NAMALWA (cell line): ENCODE measurements at regions not wholly inside any gene's neighbourhood (a gene's known extent, or its start where the extent isn't known, plus 50 kb on each side); places are given as distances from the start of the nearest gene placed in this dataset.

Experiments
- DNase-seq: peaks from one replicate; pipeline ENCODE4 v3.0.0-alpha.2; 2015; ENCODE audit warnings: low spot score

GRCh38 chr9:17018540-17019196 lies 116.2 kb upstream of the CNTLN start:
- no peak for DNase-seq

- DNase-seq: no peak
These were observed 116.8 kb upstream of the CNTLN start for GRCh38 chr9:17017931-17018491.

GRCh38 chr9:17013891-17014290 lies 120.9 kb upstream of the CNTLN start:
- DNase-seq: no peak

- no peak for DNase-seq
These were observed 121.8 kb upstream of the CNTLN start for GRCh38 chr9:17013010-17013409.

GRCh38 chr9:17011880-17012279 lies 123.0 kb upstream of the CNTLN start:
- no peak for DNase-seq

GRCh38 chr9:17009071-17009470 lies 125.8 kb upstream of the CNTLN start:
- no peak for DNase-seq

GRCh38 chr9:17005056-17005823 lies 129.6 kb upstream of the CNTLN start:
- no peak for DNase-seq

- DNase-seq: no peak
These were observed 130.3 kb upstream of the CNTLN start for GRCh38 chr9:17004500-17004899.

GRCh38 chr9:17003576-17004240 lies 131.1 kb upstream of the CNTLN start:
- no peak for DNase-seq

GRCh38 chr9:16996901-16997491 lies 126.5 kb upstream of the BNC2 start:
- DNase-seq: no peak

- no peak for DNase-seq
These were observed 121.7 kb upstream of the BNC2 start for GRCh38 chr9:16992138-16992537.

GRCh38 chr9:16987026-16987425 lies 116.6 kb upstream of the BNC2 start:
- DNase-seq: no peak

- DNase-seq: no peak
These were observed 116.1 kb upstream of the BNC2 start for GRCh38 chr9:16986556-16986955.

- DNase-seq: no peak
These were observed 115.3 kb upstream of the BNC2 start for GRCh38 chr9:16985559-16986348.

- no peak for DNase-seq
These were observed 112.4 kb upstream of the BNC2 start for GRCh38 chr9:16982780-16983310.

- no peak for DNase-seq
These were observed 106.0 kb upstream of the BNC2 start for GRCh38 chr9:16976427-16976826.

GRCh38 chr9:16974436-16974835 lies 104.0 kb upstream of the BNC2 start:
- no peak for DNase-seq

- no peak for DNase-seq
These were observed 99.9 kb upstream of the BNC2 start for GRCh38 chr9:16970321-16970720.

GRCh38 chr9:16964228-16964627 lies 93.8 kb upstream of the BNC2 start:
- no peak for DNase-seq

- no peak for DNase-seq
These were observed 89.6 kb upstream of the BNC2 start for GRCh38 chr9:16960084-16960483.

GRCh38 chr9:16959391-16959790 lies 88.9 kb upstream of the BNC2 start:
- DNase-seq: no peak
